ENCODE measurements at regions not wholly inside any gene's neighbourhood (a gene's known extent, or its start where the extent isn't known, plus 50 kb on each side); places are given as distances from the start of the nearest gene placed in this dataset.
"Not testable (repeated sequence)": the region's sequence is repeated elsewhere in the genome, so short reads cannot be mapped to it uniquely, and the experiment has no call there.

DNA sequence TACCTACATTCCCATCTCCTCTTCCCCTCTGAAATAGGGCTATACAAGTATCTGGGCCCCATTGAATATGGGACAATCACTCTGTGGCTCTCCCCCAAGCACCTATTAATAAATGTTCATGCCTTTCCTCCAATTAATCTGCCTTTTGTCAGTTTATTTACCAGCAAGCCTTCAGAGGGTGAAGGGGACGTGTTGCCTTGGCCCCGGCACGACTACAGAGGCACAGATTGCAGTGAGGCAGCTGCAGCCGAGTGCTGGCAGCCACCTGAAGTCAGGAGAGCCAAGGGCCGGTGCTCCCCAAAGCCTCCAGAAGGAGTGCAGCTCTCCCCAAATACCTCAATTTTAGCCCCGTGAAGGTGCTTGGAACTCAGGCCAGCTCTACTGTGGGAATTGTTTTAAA, 580.9 kb upstream of the B3GAT1 start:
- no peak for TF ChIP-seq POLR2A (IDR thresholded peaks at IDR 0.05)
- TF ChIP-seq, protein P1, sequence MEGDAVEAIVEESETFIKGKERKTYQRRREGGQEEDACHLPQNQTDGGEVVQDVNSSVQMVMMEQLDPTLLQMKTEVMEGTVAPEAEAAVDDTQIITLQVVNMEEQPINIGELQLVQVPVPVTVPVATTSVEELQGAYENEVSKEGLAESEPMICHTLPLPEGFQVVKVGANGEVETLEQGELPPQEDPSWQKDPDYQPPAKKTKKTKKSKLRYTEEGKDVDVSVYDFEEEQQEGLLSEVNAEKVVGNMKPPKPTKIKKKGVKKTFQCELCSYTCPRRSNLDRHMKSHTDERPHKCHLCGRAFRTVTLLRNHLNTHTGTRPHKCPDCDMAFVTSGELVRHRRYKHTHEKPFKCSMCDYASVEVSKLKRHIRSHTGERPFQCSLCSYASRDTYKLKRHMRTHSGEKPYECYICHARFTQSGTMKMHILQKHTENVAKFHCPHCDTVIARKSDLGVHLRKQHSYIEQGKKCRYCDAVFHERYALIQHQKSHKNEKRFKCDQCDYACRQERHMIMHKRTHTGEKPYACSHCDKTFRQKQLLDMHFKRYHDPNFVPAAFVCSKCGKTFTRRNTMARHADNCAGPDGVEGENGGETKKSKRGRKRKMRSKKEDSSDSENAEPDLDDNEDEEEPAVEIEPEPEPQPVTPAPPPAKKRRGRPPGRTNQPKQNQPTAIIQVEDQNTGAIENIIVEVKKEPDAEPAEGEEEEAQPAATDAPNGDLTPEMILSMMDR (IDR thresholded peaks at IDR 0.05) = no peak
- no peak for TF ChIP-seq EP300 (IDR thresholded peaks at IDR 0.05)
- no peak for TF ChIP-seq POLR2AphosphoS5 (IDR thresholded peaks at IDR 0.05)
- H3K36me3 ChIP-seq = no peaks in the 10 kb centered on the region
- H3K27ac ChIP-seq = no peak overlapping the region
- 62 to 63% methylated on average over 6 of the region's 6 CpGs for WGBS, 2 donors
- DNase-seq (no peak), ATAC-seq (ENCODE audit: low FRiP score in 2 of 2) (no peak)
- H3K4me3 ChIP-seq = no peak overlapping the region
- H3K4me1 ChIP-seq = no peaks in the 10 kb centered on the region
- H3K27me3 ChIP-seq = no peaks in the 10 kb centered on the region
- H3K9me3 ChIP-seq = no peaks in the 10 kb centered on the region

DNA sequence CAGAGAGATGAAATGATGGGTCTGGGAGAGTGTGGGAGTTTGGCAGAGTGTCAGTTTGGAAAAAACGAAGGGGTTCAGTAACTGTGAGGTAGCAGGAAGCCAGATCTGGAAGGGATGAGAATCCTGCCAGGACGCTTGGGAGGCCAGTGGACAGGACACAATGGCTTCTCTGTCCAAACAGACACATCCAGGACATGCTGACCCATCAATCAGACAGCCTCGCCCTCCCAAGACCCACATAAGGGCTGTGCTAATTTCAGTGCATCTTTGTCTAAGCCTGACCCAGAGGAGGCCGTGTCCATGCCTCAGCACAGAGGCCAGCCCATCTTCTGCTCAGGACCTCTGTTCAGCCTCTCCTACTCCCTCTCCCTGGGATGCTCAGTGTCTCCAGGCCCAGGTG, 576.5 kb upstream of the B3GAT1 start:
- TF ChIP-seq, protein P1 (IDR thresholded peaks at IDR 0.05) = no peak
- no peak for TF ChIP-seq EP300 (IDR thresholded peaks at IDR 0.05)
- TF ChIP-seq POLR2AphosphoS5 (IDR thresholded peaks at IDR 0.05) = no peak
- no peak for TF ChIP-seq POLR2A (IDR thresholded peaks at IDR 0.05)
- ATAC-seq (ENCODE audit: low FRiP score in 2 of 2) (no peak), DNase-seq (no peak)
- Histone ChIP-seq H3K27ac (no peak overlapping the region), H3K4me1 (no peaks in the 10 kb centered on the region), H3K27me3 (no peaks in the 10 kb centered on the region), H3K9me3 (no peaks in the 10 kb centered on the region), H3K4me3 (no peak overlapping the region), H3K36me3 (no peaks in the 10 kb centered on the region)
- 50 to 64% methylated on average over 4 of the region's 4 CpGs for WGBS, 2 donors

DNA sequence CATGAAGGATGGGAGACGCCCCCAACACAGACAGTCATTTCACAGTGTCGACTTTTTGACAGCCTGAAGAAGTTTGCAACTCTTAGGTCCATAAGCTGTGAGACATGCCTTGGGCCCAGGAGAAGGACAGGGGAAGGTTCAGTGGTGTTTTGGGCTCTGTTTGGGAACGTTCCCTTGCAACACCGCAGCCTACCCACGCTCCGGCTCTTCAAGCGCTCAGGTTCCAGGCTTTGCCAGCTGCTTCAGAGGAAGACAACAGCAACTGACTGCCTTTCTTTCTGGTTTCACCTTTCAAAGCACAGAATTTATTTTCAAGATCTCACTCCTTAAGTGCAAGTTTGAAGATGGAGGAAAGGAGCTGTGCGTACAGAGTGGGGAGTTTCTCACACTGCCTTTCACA, 575.8 kb upstream of the B3GAT1 start:
- WGBS, 2 donors = 74 to 81% methylated on average over 8 of the region's 8 CpGs
- no peaks in the 10 kb centered on the region for H3K4me1 ChIP-seq
- no peaks in the 10 kb centered on the region for H3K36me3 ChIP-seq
- H3K27me3 ChIP-seq = no peaks in the 10 kb centered on the region
- no peak overlapping the region for H3K27ac ChIP-seq
- ATAC-seq (ENCODE audit: low FRiP score in 2 of 2) (no peak), DNase-seq (no peak)
- no peaks in the 10 kb centered on the region for H3K9me3 ChIP-seq
- TF ChIP-seq, protein P1 (IDR thresholded peaks at IDR 0.05) = no peak
- no peak for TF ChIP-seq EP300 (IDR thresholded peaks at IDR 0.05)
- no peak for TF ChIP-seq POLR2A (IDR thresholded peaks at IDR 0.05)
- no peak for TF ChIP-seq POLR2AphosphoS5 (IDR thresholded peaks at IDR 0.05)
- no peak overlapping the region for H3K4me3 ChIP-seq

DNA sequence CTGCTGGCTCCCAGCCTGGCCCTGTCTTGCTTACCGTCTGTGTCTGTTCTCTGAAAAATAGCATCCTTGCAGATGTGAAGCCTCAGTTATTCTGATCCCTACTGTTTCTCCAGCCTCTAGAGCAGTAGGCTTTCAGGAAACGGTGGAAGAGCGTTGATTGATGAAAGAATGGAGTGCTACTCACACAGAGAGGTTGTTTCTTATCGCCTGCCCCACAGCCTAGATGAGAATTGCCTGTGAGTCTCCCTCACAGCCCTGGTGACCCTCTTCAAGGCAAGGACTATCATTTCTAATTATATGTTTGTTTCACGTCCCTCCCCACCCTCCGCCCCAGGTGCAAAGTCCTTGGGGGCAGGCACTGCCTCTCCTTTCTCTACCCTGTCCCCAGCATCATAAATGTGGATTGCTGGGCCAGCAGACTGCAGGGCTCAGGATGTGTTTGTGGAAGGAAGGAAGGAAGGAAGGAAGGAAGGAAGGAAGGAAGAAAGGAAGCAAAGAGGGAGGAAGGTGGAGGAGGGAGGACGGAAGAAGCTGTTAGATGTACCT, 575.3 kb upstream of the B3GAT1 start:
- Histone ChIP-seq H3K4me3 (no peak overlapping the region), H3K27ac (no peak overlapping the region), H3K9me3 (no peaks in the 10 kb centered on the region), H3K36me3 (no peaks in the 10 kb centered on the region), H3K27me3 (no peaks in the 10 kb centered on the region), H3K4me1 (no peaks in the 10 kb centered on the region)
- DNase-seq = no peak
- no peak for ATAC-seq (ENCODE audit: low FRiP score in 2 of 2)
- 66 to 68% methylated on average over 7 of the region's 7 CpGs for WGBS, 2 donors
- TF ChIP-seq, protein P1 (IDR thresholded peaks at IDR 0.05) = no peak
- TF ChIP-seq EP300 (IDR thresholded peaks at IDR 0.05) (no peak), POLR2A (IDR thresholded peaks at IDR 0.05) (no peak), POLR2AphosphoS5 (IDR thresholded peaks at IDR 0.05) (no peak)

DNA sequence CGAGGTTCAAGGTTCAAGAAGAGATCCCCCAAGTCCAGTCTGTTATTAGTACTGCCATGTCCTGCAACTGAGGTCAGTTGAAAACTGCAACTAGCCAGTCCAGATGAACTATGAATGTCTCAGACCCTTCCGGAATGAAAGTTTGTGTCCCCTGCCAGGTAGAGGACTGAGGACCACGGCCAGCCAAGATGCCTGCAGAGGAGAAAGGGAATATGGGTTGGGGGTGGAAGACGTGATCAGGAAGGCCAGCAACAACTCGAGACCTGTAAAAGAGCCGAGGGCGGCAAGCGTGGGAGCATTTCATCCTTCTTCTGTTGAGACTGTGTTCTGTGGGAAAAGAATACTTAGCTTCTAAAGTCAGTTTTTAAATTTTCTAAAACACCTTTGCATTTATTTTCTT, 572.4 kb upstream of the B3GAT1 start:
- ATAC-seq (ENCODE audit: low FRiP score in 2 of 2) (no peak), DNase-seq (no peak)

DNA sequence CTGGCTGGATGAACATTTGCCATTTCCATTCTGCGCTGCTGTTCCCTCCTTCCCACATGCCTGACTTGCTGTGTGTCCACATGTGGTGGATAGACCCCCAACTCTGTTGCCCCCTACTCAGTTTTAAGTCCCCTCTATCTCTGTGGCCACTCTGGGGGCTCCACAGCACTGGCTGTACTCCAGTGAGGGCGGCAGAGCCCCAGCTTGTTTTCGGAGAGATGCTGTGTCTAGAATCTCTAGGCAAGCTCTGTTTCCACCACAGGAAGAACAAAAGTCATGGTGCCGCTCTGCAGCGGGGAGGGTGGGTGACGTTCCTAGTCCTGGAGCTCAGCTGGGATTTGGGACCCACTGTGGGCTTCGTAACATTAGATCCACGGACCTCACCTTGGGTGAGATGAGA, 570.4 kb upstream of the B3GAT1 start:
- ATAC-seq (ENCODE audit: low FRiP score in 2 of 2); H3K27me3 ChIP-seq; H3K4me1 ChIP-seq; H3K9me3 ChIP-seq; DNase-seq; H3K27ac ChIP-seq; H3K36me3 ChIP-seq; H3K4me3 ChIP-seq: not testable (repeated sequence)
- 88 to 90% methylated on average over 8 of the region's 8 CpGs for WGBS, 2 donors

More for the DNA sequence above, 572.4 kb upstream of the B3GAT1 start:
- no peak overlapping the region for H3K4me3 ChIP-seq
- no peak overlapping the region for H3K27ac ChIP-seq
- H3K4me1 ChIP-seq = no peaks in the 10 kb centered on the region
- no peaks in the 10 kb centered on the region for H3K36me3 ChIP-seq
- 74 to 83% methylated on average over 8 of the region's 8 CpGs for WGBS, 2 donors
- H3K27me3 ChIP-seq = no peaks in the 10 kb centered on the region
- no peaks in the 10 kb centered on the region for H3K9me3 ChIP-seq
- TF ChIP-seq POLR2A (IDR thresholded peaks at IDR 0.05) (no peak), POLR2AphosphoS5 (IDR thresholded peaks at IDR 0.05) (no peak), EP300 (IDR thresholded peaks at IDR 0.05) (no peak)
- TF ChIP-seq, protein P1 (IDR thresholded peaks at IDR 0.05) = no peak
